SW480 (cell line): ENCODE measurements at regions not wholly inside any gene's neighbourhood (a gene's known extent, or its start where the extent isn't known, plus 50 kb on each side); places are given as distances from the start of the nearest gene placed in this dataset.
A peak's percentile ranks its signal among the peaks of the same experiment; 100 is the strongest.
"Not testable (repeated sequence)": the region's sequence is repeated elsewhere in the genome, so short reads cannot be mapped to it uniquely, and the experiment has no call there.

ENCODE experiments used
- DNase-seq: peaks from one replicate; pipeline ENCODE4 v3.0.0-alpha.2; 2016; ENCODE audit warnings: low spot score

GRCh38 chr12:128021561-128021960 lies 245.4 kb upstream of the TMEM132C start:
- DNase-seq = no peak

DNA sequence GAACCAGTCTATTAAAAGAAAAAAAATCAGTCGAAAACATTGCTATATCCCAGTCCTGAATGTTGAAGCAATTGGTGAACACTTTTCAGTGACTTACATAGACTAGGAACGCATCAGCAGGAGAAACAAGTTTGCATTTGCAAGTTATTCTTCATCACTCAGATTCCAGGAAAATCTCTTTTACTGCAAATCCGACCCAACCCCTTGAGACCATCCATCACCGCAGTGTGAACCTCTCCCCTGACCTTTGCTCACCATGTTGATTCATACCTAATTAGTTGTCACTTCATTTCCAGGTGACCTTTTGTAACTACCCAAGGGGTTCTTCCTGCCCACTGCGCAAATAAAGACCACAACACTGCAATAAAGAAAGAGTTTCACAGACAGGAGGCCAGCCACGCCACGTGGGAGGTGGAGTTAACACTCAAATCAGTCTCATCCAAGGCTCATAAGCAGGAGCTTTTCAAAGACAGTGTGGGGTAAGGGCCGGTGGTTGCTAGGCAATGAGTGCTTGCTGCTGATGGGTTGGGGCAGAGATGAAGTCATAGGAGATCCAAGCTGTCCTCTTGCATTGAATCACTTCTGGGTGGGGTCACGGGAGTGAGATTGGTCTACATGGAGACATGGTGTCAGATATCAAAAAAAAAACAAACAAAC lies 241.3 kb upstream of the TMEM132C start:
- DNase-seq = peak; percentile 24

- no peak for DNase-seq
Measured at GRCh38 chr12:128026696-128027574, 240.0 kb upstream of the TMEM132C start.

DNA sequence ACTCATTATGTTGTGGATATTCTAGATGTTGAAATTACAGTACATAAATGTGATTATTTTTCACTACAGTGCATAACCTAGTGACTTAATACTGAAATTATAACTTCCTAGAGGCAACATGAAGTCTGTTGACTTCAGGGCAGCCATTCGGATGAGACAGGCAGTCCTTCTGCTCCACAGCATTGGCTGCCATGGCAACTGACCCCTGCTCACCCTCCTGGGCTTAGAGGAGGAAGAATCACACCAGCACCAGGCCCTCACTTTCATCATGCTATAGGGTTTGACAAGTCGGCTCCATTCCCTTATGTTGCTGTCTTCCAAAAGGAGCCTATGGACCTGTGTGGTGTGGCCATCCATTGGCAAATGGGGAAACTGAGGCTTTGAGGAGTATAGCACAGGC lies 233.5 kb upstream of the TMEM132C start:
- DNase-seq = no peak

- DNase-seq = no peak
Measured at GRCh38 chr12:128040971-128041370, 226.0 kb upstream of the TMEM132C start.

DNA sequence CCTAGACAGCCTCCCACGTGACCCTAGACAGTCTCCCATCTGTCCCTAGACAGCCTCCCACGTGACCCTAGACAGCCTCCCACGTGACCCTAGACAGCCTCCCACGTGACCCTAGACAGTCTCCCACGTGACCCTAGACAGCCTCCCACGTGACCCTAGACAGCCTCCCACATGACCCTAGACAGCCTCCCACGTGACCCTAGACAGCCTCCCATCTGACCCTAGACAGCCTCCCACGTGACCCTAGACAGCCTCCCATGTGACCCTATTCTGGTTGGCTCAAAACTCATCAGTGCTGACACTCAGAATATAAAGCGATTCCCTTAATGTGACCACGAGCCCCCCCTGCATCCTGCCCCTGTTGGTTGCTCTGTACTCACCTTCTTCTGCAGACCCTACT lies 224.7 kb upstream of the TMEM132C start:
- DNase-seq = not testable (repeated sequence)

GRCh38 chr12:128042825-128043224 lies 224.1 kb upstream of the TMEM132C start:
- no peak for DNase-seq

DNA sequence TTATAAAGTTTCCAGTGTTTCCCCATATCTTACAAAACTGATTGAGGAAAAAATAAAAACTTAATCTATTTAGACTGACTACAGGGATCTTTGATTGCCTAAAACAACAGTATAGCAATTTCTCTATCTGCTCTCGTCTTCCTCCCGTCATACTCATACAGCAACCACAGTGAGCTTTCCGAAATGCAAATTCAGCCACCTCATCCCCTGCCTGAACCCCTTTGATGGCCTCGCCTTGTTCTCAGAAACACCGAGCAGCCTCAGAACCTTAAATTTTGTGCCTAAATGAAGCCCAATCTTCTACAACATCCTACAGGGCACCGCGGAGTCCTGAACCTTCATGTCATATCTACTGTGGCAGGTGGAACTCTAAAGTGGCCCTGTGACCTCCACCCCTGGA lies 223.7 kb upstream of the TMEM132C start:
- no peak for DNase-seq

GRCh38 chr12:128047266-128048060 lies 219.5 kb upstream of the TMEM132C start:
- no peak for DNase-seq

DNA sequence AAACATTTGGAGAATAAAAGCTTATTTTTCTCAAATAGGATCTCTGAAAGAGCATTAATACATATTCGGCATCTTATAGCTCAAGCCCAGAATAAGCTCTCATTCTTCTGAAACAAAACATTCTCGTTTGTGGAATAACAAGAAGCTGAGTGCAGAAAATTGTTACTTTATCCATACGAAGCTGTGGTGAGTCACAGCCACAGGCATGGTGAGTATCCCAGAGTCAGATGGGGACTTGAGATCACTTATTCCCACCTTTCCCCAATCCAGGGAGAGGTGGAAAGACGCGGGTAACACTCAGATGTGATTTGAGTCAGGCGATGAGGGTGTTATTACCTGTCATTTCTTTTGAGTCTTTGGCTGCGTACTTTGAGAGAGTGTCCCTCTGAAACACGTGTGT lies 214.6 kb upstream of the TMEM132C start:
- no peak for DNase-seq

- no peak for DNase-seq
Measured at GRCh38 chr12:128052777-128053176, 214.2 kb upstream of the TMEM132C start.

DNA sequence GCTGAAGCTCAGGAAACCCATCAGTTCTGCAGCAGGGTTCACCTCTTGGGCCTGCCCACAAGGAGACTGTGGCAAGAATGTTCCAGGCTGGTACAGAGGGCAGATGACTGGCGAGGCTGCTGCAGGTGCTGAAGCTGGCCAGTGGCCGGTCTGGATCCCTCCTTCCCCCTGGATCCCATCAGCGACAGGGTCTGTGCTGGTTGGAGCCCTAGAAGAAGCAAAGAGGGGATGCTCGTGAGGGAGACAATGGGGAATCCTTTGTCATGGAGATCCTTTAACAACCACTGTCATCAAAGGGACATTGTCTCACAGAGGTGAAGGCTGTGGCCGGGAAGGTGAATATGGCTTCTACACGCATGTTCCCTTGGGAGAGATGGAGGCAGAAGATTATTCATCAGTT lies 211.4 kb upstream of the TMEM132C start:
- no peak for DNase-seq

GRCh38 chr12:128056136-128056801 lies 210.7 kb upstream of the TMEM132C start:
- DNase-seq = no peak

DNA sequence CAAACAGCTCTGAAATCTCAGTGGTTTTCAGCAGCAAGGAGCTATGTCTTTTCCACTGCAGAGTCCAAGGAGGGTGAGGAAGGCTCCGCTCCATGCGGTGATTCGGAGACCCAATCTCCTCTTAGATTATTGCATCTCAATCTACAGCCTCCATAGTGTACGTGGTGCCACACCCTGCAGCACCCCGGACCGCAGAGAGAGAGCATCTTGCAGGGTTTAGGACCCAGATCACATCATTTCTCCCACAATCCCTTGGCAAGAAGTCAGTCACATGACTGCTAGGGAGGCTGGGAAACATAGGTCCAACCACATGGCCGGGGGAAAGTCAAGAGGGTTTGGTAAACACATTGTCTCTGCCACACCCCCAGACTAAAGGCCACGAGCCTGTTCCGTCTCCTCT lies 209.4 kb upstream of the TMEM132C start:
- no peak for DNase-seq

GRCh38 chr12:128059621-128060370 lies 207.2 kb upstream of the TMEM132C start:
- no peak for DNase-seq

DNA sequence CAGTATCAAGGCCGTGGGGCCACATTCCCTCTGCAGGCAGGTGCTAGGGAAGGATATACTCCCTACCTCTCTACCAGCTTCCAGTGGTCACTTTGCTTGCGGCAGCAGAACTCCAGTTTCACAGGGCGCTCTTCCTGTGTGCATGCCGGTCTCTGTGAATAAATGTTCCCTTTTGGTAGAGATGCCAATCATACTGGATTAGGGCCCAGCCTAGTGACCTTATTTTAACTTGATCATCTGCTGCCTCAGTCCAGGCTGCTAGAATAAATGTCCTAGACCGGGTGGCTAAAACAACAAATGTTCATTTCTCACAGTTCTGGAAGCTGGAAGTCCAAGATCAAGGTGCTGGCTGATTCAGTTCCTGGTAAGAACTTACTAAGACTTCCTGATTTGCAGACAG lies 198.8 kb upstream of the TMEM132C start:
- DNase-seq = no peak

DNA sequence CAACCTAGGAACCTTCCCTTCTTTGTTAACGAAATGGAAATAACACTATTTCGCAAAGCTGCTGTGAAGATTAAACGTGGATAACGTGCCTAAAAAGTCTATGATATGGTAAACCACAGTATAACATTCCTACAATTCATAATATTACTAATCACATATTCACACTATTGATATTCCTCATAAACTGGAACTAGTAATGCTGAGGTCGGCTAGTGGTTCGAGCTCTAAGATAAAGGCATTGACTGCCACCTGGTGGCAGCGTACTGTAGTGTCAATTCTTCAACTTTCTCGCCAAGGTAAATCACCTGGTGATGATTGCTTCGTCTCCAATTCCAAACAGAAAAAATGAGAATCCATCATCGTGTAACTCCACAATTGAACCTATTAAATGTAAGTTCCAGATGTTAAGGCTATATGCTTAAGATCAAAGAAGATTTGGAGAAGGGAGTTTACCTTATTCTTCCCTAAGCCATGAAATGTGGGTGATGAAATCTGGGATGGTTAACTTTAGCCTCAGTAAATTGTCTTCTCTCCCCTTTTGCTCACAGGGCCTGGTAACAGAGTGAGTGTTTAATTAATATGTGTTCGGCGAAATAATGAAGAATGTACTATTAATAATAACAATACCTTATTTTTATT lies 197.5 kb upstream of the TMEM132C start:
- DNase-seq = peak; percentile 55

DNA sequence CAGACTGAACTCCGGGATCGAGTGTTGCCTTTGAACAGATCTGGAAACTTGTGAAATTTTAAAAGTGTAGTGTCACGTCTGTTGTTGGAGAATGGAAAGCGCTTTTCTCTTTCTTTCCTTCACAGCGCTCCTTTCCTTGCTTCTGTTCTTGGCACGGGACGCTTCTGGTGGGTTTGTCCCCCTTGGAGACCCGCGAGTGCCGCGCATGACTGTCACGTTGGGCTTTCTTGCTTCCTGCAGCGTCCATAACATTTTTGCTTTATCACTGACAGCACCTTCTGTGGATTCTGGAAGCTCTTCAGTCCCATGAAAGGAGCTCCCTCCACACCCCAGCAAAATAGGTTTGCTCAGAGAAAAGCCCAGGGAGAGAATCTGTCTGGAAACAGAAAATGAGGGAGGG lies 193.0 kb upstream of the TMEM132C start:
- DNase-seq = no peak

DNA sequence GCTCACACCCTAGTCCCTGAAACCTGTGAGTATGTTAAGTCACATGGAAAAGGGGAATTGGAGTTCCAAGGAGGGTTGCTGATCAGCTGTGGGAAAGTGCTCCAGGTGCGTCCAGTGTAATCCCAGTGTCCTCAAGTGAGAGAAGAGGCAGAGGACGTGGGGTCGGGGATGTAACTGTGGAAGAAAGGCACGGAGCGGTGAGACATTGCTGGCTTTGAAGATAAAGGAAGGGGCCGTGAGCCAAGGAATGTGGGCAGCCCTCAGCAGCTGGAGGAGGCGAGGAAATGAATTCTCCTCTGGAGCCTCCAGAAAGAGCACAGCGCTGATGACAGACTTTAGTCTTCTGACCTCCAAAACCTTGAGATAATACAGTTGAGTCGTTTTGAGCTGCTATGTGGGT lies 191.6 kb upstream of the TMEM132C start:
- no peak for DNase-seq

GRCh38 chr12:128076188-128076587 lies 190.8 kb upstream of the TMEM132C start:
- peak; percentile 16 for DNase-seq
